Breast epithelium (tissue), 3 donors: ENCODE measurements at regions not wholly inside any gene's neighbourhood (a gene's known extent, or its start where the extent isn't known, plus 50 kb on each side); places are given as distances from the start of the nearest gene placed in this dataset.
A peak's percentile ranks its signal among the peaks of the same experiment; 100 is the strongest.

Experiments
- CTCF ChIP-seq, 3 donors: fragments of 450-650 bp; IDR thresholded peaks; one replicate each; pipeline ENCODE4 v1.5.1; 2016 to 2017; ENCODE audit warnings: antibody characterized with exemption in 3 of 3, mild to moderate bottlenecking in 3 of 3, moderate library complexity in 3 of 3
- POLR2A ChIP-seq: fragments of 450-650 bp; IDR thresholded peaks from one replicate; pipeline ENCODE4 v1.6.1; 2016; ENCODE audit warnings: antibody characterized with exemption, mild to moderate bottlenecking, moderate library complexity
- POLR2AphosphoS5 ChIP-seq, 3 donors: sonication (generic); formaldehyde crosslinking; IDR thresholded peaks; one replicate each; pipeline ENCODE4 v1.6.1; 2017; ENCODE audit warnings: antibody characterized with exemption in 3 of 3

- TF ChIP-seq POLR2AphosphoS5 (IDR thresholded peaks at IDR 0.05), result no peak
- TF ChIP-seq CTCF (IDR thresholded peaks at IDR 0.05), result peak; percentile 49 to 71 (median 57)
- TF ChIP-seq POLR2A, result no peak
These were observed 227.6 kb upstream of the POU1F1 start for GRCh38 chr3:87503900-87504498.
